Epithelial cell of proximal tubule (primary cell): ENCODE measurements at regions not wholly inside any gene's neighbourhood (a gene's known extent, or its start where the extent isn't known, plus 50 kb on each side); places are given as distances from the start of the nearest gene placed in this dataset.

ENCODE experiments used
- DNase-seq: peaks from one replicate; pipeline ENCODE4 v3.0.0-alpha.2; 2011; ENCODE audit warnings: low read depth
- H3K4me3 ChIP-seq: 2 replicates; pipeline ENCODE4 v1.5.1; 2011; ENCODE audit warnings: low read depth, mild to moderate bottlenecking, low read length
- TF ChIP-seq, protein P1 (sequence below): conservative IDR thresholded peaks from 2 replicates; pipeline ENCODE4 v1.5.1; 2012; ENCODE audit warnings: low read depth, mild to moderate bottlenecking, low read length

DNA sequence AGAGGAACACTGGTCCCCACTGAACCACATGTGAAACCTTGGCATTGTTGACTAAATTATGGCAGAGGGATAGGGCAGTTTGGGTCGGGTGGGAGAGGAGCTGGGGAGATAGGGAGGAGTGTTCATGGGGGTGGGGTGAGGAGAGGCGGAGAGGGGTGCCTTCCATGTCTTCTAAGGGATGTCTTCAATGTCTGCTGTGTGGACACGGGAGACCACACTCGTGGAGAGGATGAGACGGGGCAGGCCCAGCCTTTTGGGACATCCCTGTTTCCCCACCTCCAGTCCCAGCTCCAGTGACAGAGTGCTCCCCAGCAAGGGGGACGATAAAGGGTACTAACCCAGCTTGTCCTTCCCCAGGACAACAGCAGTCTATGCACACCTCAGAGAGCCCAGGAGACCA lies 146.4 kb upstream of the MAMLD1 start:
- TF ChIP-seq, protein P1, sequence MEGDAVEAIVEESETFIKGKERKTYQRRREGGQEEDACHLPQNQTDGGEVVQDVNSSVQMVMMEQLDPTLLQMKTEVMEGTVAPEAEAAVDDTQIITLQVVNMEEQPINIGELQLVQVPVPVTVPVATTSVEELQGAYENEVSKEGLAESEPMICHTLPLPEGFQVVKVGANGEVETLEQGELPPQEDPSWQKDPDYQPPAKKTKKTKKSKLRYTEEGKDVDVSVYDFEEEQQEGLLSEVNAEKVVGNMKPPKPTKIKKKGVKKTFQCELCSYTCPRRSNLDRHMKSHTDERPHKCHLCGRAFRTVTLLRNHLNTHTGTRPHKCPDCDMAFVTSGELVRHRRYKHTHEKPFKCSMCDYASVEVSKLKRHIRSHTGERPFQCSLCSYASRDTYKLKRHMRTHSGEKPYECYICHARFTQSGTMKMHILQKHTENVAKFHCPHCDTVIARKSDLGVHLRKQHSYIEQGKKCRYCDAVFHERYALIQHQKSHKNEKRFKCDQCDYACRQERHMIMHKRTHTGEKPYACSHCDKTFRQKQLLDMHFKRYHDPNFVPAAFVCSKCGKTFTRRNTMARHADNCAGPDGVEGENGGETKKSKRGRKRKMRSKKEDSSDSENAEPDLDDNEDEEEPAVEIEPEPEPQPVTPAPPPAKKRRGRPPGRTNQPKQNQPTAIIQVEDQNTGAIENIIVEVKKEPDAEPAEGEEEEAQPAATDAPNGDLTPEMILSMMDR, result no peak
- no peak for DNase-seq
- no peak overlapping the region for H3K4me3 ChIP-seq

- TF ChIP-seq, protein P1, result no peak
- no peak for DNase-seq
- no peak overlapping the region for H3K4me3 ChIP-seq
Measured at GRCh38 chrX:150217609-150218008, 145.5 kb upstream of the MAMLD1 start.

- TF ChIP-seq, protein P1, result no peak
- peak; percentile 52 for DNase-seq
Measured at GRCh38 chrX:150219374-150220185, 143.5 kb upstream of the MAMLD1 start.

DNA sequence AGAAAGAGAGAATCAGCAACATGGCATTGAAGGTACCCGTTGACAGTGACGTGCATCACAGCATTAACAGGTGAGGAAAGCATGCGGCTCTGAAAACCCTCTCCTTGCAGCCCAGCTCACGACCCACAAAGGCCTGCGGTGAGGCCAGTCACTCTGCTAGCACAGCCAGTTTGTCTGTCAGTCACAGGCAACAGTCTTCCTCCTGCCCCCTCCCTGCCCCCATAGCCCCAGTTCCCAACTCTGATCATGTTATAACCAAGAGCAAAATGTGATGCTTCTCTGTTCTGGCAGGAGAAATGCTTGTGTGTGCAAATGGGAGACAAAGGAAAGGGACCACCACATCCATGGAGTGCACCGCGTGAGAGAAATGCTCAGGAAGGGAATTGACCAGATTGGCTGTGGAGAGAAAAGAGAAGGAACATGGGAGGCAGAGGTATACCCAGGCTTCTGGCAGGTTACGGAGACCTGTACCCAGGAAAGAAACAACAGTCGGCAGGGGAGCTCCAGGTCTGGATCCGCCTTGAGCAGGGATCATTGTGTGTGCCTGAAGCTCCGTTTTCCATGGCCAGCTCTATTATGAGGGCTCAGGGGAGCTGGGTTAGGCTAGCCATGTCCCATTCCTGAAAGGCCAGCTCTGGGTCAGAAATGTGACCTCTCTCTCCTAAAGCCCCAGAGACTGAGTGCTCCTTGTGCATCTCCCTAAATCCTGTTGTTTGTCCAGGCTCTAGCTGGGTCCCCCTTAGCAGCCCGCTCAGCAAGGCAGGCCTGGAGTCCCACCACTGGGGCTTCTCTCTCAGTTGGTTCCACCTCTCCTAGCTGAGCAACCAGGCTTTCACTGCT lies 139.7 kb upstream of the MAMLD1 start:
- TF ChIP-seq, protein P1, result no peak
- H3K4me3 ChIP-seq, result no peak overlapping the region
- DNase-seq, result no peak

More at GRCh38 chrX:150219374-150220185, 143.5 kb upstream of the MAMLD1 start:
- H3K4me3 ChIP-seq, result no peak overlapping the region

DNA sequence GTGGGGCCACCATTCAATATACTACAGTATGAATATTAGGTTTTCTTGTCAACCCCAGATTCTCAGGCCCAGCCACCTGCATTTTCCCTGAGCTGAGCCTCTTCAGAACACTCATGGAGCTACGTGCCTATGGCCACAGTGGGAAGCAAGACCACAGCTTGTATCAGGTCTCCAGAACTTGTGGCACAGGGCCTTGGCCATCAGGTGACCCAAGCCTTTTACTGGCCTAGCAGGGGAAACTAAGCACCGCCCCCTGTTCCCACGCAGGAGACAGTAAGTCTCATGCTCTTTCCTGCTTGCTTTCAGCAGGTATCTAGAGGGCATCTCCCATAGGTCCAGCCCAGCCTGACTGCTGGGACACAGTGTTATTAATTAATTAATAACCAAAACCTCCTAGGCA lies 138.4 kb upstream of the MAMLD1 start:
- H3K4me3 ChIP-seq, result no peak overlapping the region
- no peak for DNase-seq
- TF ChIP-seq, protein P1, result no peak

- no peak for DNase-seq
- no peak overlapping the region for H3K4me3 ChIP-seq
- TF ChIP-seq, protein P1, result no peak
Measured at GRCh38 chrX:150225266-150225665, 137.9 kb upstream of the MAMLD1 start.
